ENCODE measurements at regions not wholly inside any gene's neighbourhood (a gene's known extent, or its start where the extent isn't known, plus 50 kb on each side); places are given as distances from the start of the nearest gene placed in this dataset.

DNA sequence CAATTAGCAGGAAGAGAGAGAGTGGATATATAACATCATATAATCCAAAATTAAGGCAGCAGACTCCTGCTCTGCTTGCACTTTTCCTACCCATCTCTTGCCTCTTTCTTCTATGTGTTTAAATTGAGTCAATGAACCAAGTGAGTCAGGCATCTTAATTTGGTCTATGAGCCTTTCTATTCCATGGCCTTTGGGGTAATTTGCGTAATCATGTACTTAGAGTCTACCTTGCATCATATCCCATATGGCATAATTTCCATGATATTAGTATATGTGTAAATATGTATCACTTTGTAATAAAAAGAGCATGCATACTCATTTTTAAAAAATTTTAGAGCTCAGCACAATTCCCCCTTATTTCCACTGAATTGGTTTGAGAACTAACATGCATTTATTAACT is 555.2 kb downstream of the STK39 start:
- TF ChIP-seq, protein P1, sequence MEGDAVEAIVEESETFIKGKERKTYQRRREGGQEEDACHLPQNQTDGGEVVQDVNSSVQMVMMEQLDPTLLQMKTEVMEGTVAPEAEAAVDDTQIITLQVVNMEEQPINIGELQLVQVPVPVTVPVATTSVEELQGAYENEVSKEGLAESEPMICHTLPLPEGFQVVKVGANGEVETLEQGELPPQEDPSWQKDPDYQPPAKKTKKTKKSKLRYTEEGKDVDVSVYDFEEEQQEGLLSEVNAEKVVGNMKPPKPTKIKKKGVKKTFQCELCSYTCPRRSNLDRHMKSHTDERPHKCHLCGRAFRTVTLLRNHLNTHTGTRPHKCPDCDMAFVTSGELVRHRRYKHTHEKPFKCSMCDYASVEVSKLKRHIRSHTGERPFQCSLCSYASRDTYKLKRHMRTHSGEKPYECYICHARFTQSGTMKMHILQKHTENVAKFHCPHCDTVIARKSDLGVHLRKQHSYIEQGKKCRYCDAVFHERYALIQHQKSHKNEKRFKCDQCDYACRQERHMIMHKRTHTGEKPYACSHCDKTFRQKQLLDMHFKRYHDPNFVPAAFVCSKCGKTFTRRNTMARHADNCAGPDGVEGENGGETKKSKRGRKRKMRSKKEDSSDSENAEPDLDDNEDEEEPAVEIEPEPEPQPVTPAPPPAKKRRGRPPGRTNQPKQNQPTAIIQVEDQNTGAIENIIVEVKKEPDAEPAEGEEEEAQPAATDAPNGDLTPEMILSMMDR (IDR thresholded peaks at IDR 0.05): no peak
- TF ChIP-seq EZH2 (IDR thresholded peaks at IDR 0.05; ENCODE audit: borderline replicate concordance, insufficient read depth, low read depth, low read length, poor library complexity, severe bottlenecking): no peak
